ENCODE measurements at regions not wholly inside any gene's neighbourhood (a gene's known extent, or its start where the extent isn't known, plus 50 kb on each side); places are given as distances from the start of the nearest gene placed in this dataset.

DNA sequence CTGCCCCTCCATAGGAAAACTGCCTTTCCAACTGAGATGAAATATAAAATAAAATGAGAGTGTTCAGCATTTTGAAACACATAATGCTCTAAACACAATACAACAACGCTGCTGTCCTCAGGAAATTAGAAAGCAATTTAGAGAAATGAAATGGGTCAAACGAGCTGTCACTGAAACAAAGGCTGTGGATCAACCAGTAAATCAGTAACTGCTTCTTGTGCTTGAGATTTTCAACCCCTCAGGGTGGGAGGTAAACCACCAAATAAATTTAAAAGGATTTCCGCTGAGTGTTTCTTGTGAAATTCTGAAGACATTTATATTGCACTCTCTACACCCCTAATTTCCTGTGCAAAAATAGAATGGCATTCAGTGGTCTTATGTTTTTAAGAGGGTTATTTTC, 657.1 kb upstream of the SEL1L start:
- Histone ChIP-seq H3K36me3 (ENCODE audit: control insufficient read depth, insufficient read depth, low read length) (no peaks in the 10 kb centered on the region), H3K27me3 (ENCODE audit: control insufficient read depth, insufficient read depth, low read length) (no peaks in the 10 kb centered on the region)

GRCh38 chr14:82192387-82192786, 658.7 kb upstream of the SEL1L start:
- no peak overlapping the region for H3K4me3 ChIP-seq (ENCODE audit: low read depth, low read length)
- no peak for FAIRE-seq
- DNase-seq (ENCODE audit: low read depth): no peak
- H3K36me3 ChIP-seq (ENCODE audit: control insufficient read depth, insufficient read depth, low read length): no peaks in the 10 kb centered on the region
- TF ChIP-seq, protein P1, sequence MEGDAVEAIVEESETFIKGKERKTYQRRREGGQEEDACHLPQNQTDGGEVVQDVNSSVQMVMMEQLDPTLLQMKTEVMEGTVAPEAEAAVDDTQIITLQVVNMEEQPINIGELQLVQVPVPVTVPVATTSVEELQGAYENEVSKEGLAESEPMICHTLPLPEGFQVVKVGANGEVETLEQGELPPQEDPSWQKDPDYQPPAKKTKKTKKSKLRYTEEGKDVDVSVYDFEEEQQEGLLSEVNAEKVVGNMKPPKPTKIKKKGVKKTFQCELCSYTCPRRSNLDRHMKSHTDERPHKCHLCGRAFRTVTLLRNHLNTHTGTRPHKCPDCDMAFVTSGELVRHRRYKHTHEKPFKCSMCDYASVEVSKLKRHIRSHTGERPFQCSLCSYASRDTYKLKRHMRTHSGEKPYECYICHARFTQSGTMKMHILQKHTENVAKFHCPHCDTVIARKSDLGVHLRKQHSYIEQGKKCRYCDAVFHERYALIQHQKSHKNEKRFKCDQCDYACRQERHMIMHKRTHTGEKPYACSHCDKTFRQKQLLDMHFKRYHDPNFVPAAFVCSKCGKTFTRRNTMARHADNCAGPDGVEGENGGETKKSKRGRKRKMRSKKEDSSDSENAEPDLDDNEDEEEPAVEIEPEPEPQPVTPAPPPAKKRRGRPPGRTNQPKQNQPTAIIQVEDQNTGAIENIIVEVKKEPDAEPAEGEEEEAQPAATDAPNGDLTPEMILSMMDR (IDR thresholded peaks at IDR 0.05; ENCODE audit: insufficient read depth, low read length, severe bottlenecking): no peak
- H3K27me3 ChIP-seq (ENCODE audit: control insufficient read depth, insufficient read depth, low read length): no peaks in the 10 kb centered on the region

More for the DNA sequence above, 657.1 kb upstream of the SEL1L start:
- DNase-seq (ENCODE audit: low read depth) (no peak), FAIRE-seq (no peak)
- no peak overlapping the region for H3K4me3 ChIP-seq (ENCODE audit: low read depth, low read length)
- TF ChIP-seq, protein P1 (IDR thresholded peaks at IDR 0.05; ENCODE audit: insufficient read depth, low read length, severe bottlenecking): no peak

GRCh38 chr14:82223276-82223675, 689.6 kb upstream of the SEL1L start:
- Histone ChIP-seq H3K4me3 (ENCODE audit: low read depth, low read length) (no peak overlapping the region), H3K36me3 (ENCODE audit: control insufficient read depth, insufficient read depth, low read length) (no peaks in the 10 kb centered on the region), H3K27me3 (ENCODE audit: control insufficient read depth, insufficient read depth, low read length) (no peaks in the 10 kb centered on the region)
- no peak for DNase-seq (ENCODE audit: low read depth)
- TF ChIP-seq, protein P1 (IDR thresholded peaks at IDR 0.05; ENCODE audit: insufficient read depth, low read length, severe bottlenecking): no peak
- no peak for FAIRE-seq

DNA sequence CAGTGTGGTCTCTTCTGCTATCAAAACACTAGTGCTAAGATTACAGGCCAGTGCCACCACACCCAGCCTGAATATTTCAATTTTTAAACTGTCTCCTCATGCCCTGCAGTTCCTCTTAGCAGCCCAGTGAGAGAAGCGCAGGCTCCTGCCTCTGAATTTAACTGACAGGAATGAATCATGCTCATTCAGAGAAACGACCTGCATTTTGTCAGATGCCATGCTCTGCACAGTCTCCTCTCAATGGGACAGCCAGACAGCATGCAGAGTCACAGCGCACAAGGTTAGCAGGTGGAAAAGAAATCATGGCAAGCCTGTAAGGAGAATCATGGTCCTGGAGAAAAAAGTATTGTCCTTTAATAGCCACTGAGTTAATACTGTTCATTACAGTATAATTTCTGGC, 691.0 kb upstream of the SEL1L start:
- Histone ChIP-seq H3K36me3 (ENCODE audit: control insufficient read depth, insufficient read depth, low read length) (no peaks in the 10 kb centered on the region), H3K4me3 (ENCODE audit: low read depth, low read length) (no peak overlapping the region), H3K27me3 (ENCODE audit: control insufficient read depth, insufficient read depth, low read length) (no peaks in the 10 kb centered on the region)
- TF ChIP-seq, protein P1 (IDR thresholded peaks at IDR 0.05; ENCODE audit: insufficient read depth, low read length, severe bottlenecking): no peak
- FAIRE-seq (no peak), DNase-seq (ENCODE audit: low read depth) (no peak)

GRCh38 chr14:82230748-82231147, 697.1 kb upstream of the SEL1L start:
- no peak for DNase-seq (ENCODE audit: low read depth)
- H3K27me3 ChIP-seq (ENCODE audit: control insufficient read depth, insufficient read depth, low read length): no peaks in the 10 kb centered on the region
- TF ChIP-seq, protein P1 (IDR thresholded peaks at IDR 0.05; ENCODE audit: insufficient read depth, low read length, severe bottlenecking): no peak
- FAIRE-seq: no peak
- H3K36me3 ChIP-seq (ENCODE audit: control insufficient read depth, insufficient read depth, low read length): no peaks in the 10 kb centered on the region
- H3K4me3 ChIP-seq (ENCODE audit: low read depth, low read length): no peak overlapping the region

- FAIRE-seq (no peak), DNase-seq (ENCODE audit: low read depth) (no peak)
- TF ChIP-seq, protein P1 (IDR thresholded peaks at IDR 0.05; ENCODE audit: insufficient read depth, low read length, severe bottlenecking): no peak
- H3K27me3 ChIP-seq (ENCODE audit: control insufficient read depth, insufficient read depth, low read length): no peaks in the 10 kb centered on the region
- H3K4me3 ChIP-seq (ENCODE audit: low read depth, low read length): no peak overlapping the region
- H3K36me3 ChIP-seq (ENCODE audit: control insufficient read depth, insufficient read depth, low read length): no peaks in the 10 kb centered on the region
These were observed 705.0 kb upstream of the SEL1L start for GRCh38 chr14:82238649-82239048.
